Ectodermal cell (in vitro differentiated cells): ENCODE measurements at regions not wholly inside any gene's neighbourhood (a gene's known extent, or its start where the extent isn't known, plus 50 kb on each side); places are given as distances from the start of the nearest gene placed in this dataset.
"Not testable (repeated sequence)": the region's sequence is repeated elsewhere in the genome, so short reads cannot be mapped to it uniquely, and the experiment has no call there.

Experiments used
- H3K27ac ChIP-seq: 2 replicates; pipeline ENCODE4 v1.7.0; 2013; ENCODE audit warnings: mild to moderate bottlenecking, low read depth, low read length; ENCODE audit not compliant: insufficient read depth, poor library complexity, severe bottlenecking
- H3K27me3 ChIP-seq: 2 replicates; pipeline ENCODE4 v1.7.0; 2013; ENCODE audit warnings: mild to moderate bottlenecking, low read length; ENCODE audit not compliant: insufficient read depth, control insufficient read depth, poor library complexity, severe bottlenecking
- H3K36me3 ChIP-seq: one replicate; pipeline ENCODE4 v1.7.0; 2013; ENCODE audit warnings: low read length; ENCODE audit not compliant: control insufficient read depth, insufficient read depth
- H3K4me1 ChIP-seq: one replicate; pipeline ENCODE4 v1.7.0; 2013; ENCODE audit warnings: low read length; ENCODE audit not compliant: control insufficient read depth, insufficient read depth
- H3K4me3 ChIP-seq: 2 replicates; pipeline ENCODE4 v1.7.0; 2013; ENCODE audit warnings: low read depth, low read length, control low read depth; ENCODE audit not compliant: insufficient read depth
- H3K9me3 ChIP-seq: 2 replicates; pipeline ENCODE4 v1.7.0; 2013; ENCODE audit warnings: mild to moderate bottlenecking, low read length, moderate library complexity; ENCODE audit not compliant: control insufficient read depth
- WGBS, 2 experiments: methylation state at CpG; one replicate each; pipeline ENCODE4 v1.1.7; 2013; ENCODE audit warnings: missing lambda C conversion rate in 2 of 2; 5-methylcytosine and 5-hydroxymethylcytosine counted together

DNA sequence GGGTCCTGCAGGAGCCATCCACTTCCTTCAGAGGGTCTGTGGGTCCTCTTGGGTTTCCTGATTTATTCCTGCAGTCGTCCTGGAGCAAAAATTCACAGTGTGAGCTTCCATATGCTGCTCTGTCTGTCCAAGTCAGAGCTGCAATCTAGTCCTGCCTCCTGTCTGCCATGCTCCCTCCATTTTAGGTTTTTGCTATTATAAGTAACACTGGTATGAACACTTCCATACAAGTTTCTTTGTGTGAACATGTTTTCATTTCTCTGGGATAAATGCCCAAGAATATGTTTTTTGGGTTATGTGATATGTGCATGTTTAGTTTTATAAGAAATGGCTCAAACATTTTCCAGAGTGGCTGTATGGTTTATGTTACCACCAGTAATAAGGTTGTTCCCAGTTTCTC is 188.1 kb downstream of the ACTR3B start:
- Histone ChIP-seq H3K27ac (no peak overlapping the region), H3K4me3 (no peak overlapping the region), H3K9me3 (no peaks in the 10 kb centered on the region), H3K36me3 (no peaks in the 10 kb centered on the region), H3K27me3 (no peaks in the 10 kb centered on the region), H3K4me1 (no peaks in the 10 kb centered on the region)
- WGBS, 2 experiments, result 72 to 84% methylated on average over 1 of the region's 1 CpG

DNA sequence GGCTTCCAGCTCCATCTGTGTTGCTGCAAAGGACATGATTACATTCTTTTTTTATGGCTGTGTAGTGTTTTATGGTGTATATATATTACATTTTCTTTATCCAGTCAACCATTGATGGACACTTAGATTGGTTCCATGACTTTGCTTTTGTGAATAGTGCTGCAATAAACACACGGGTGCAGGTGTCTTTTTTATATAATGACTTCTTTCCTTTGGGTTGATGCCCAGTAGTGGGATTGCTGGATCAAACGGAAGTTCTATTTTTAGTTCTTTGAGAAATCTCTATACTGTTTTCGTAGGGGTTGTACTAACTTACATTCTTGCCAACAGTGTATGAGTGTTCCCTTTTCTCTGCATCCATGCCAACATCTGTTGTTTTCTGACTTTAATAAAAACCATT is 189.7 kb downstream of the ACTR3B start:
- Histone ChIP-seq H3K9me3 (no peaks in the 10 kb centered on the region), H3K4me3 (no peak overlapping the region), H3K27me3 (no peaks in the 10 kb centered on the region), H3K4me1 (no peaks in the 10 kb centered on the region), H3K36me3 (no peaks in the 10 kb centered on the region), H3K27ac (no peak overlapping the region)
- WGBS, 2 experiments, result 83 to 84% methylated on average over 3 of the region's 3 CpGs

DNA sequence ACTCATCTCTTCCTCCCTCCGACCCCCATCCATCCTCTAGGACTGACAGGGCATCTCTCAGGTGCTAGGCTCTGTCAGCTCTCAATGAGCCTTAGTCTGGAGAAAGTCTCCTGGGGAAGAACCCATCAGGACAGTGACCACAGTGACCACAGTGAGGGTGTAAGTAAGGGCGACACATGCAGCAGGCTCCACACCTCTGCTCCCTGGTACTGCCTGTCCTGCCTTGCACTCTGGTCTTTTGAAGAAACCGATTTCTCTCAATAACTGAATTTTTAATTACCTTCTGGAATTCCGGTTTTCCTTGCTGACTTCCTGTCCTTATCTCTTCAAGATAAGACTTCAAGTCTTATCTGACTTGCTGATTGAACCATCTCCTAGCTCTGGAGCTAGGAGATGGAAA is 190.2 kb downstream of the ACTR3B start:
- Histone ChIP-seq H3K4me1 (no peaks in the 10 kb centered on the region), H3K27ac (no peak overlapping the region), H3K9me3 (no peaks in the 10 kb centered on the region), H3K27me3 (no peaks in the 10 kb centered on the region), H3K4me3 (no peak overlapping the region), H3K36me3 (no peaks in the 10 kb centered on the region)
- 88 to 97% methylated on average over 4 of the region's 4 CpGs for WGBS, 2 experiments

DNA sequence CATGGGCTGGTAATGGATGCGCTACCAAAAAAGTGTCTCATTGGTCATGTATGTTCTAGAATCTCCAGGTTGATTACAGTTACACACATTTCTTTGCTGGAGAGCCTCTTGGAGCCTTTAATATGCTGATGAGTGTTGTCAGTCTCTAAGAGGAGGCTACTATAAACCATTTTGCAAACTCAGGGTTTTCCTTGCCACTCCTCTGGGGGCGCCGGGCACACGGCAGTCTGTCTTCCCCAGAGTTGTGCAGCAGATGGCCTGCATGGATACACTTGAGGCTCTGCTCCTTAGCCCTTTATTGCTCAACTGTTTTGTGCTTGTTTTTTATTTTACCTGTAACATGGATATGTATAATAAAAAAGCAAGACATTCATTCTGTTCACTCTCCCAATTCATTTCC is 196.5 kb downstream of the ACTR3B start:
- H3K27me3 ChIP-seq, result no peaks in the 10 kb centered on the region
- H3K36me3 ChIP-seq, result no peaks in the 10 kb centered on the region
- H3K9me3 ChIP-seq, result no peaks in the 10 kb centered on the region
- no peak overlapping the region for H3K27ac ChIP-seq
- 80 to 83% methylated on average over 4 of the region's 4 CpGs for WGBS, 2 experiments
- H3K4me1 ChIP-seq, result no peaks in the 10 kb centered on the region
- no peak overlapping the region for H3K4me3 ChIP-seq

DNA sequence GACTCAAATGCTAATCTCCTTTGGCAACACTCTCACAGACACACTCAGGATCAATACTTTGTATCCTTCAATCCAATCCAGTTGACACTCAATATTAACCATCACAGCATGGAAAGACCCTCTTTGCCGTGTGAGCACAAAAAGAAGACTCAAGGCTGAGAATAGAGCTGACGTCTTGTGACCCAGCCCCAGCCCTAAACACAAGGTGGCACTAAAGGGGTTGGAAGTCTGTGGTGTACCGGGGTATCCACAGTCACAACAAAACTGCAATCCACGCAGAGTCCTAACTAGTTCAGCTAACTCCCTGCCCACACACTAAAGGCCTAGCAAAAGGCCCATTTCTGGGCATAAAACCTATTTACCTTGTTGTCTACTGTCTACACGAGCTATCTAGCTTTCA is 200.1 kb downstream of the ACTR3B start:
- 63 to 72% methylated on average over 5 of the region's 5 CpGs for WGBS, 2 experiments

DNA sequence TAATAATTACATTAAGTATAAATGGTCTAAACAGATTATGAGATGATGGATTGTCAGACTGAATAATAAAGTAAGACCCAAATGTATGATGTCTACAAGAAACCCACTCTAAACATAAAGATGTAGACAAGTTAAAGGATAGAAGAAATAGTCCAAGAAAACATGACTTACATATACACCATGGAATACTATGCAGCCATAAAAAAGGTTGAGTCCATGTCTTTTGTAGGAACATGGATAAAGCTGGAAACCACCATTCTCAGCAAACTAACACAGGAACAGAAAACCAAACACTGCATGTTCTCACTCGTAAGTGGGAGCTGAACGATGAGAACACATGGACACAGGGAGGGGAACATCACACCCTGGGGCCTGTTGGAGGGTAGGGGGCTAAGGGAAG is 202.2 kb downstream of the ACTR3B start:
- 80 to 89% methylated on average over 2 of the region's 2 CpGs for whole genome bisulfite sequencing, 2 experiments
- not testable (repeated sequence) for H3K27me3 ChIP-seq, H3K9me3 ChIP-seq, H3K4me1 ChIP-seq, H3K27ac ChIP-seq, H3K36me3 ChIP-seq, H3K4me3 ChIP-seq

More for the DNA sequence above, 200.1 kb downstream of the ACTR3B start:
- Histone ChIP-seq H3K4me3 (no peak overlapping the region), H3K4me1 (no peaks in the 10 kb centered on the region), H3K27ac (no peak overlapping the region), H3K9me3 (no peaks in the 10 kb centered on the region), H3K36me3 (no peaks in the 10 kb centered on the region), H3K27me3 (no peaks in the 10 kb centered on the region)

DNA sequence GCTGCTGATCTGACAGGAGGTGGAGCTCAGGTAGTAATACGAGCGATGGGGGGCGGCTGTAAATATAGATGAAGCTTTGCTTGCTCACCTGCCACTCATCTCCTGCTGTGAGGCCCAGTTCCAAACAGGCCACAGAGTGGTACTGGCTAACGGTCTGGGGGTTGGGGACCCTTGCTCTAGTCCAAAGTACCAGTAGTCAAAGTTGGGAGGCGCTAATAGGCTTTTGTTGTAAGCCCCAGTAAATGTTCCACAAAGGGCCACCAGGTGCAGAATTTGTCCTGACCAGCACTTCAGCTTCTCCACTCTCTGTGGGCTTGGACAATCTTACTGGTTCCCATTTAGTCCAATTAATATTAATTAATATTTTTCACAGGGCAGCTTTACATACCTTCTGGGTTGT is 206.6 kb downstream of the ACTR3B start:
- Histone ChIP-seq H3K27ac (no peak overlapping the region), H3K9me3 (no peaks in the 10 kb centered on the region), H3K36me3 (no peaks in the 10 kb centered on the region), H3K27me3 (no peaks in the 10 kb centered on the region), H3K4me1 (no peaks in the 10 kb centered on the region), H3K4me3 (no peak overlapping the region)
- 95 to 97% methylated on average over 5 of the region's 5 CpGs for WGBS, 2 experiments

DNA sequence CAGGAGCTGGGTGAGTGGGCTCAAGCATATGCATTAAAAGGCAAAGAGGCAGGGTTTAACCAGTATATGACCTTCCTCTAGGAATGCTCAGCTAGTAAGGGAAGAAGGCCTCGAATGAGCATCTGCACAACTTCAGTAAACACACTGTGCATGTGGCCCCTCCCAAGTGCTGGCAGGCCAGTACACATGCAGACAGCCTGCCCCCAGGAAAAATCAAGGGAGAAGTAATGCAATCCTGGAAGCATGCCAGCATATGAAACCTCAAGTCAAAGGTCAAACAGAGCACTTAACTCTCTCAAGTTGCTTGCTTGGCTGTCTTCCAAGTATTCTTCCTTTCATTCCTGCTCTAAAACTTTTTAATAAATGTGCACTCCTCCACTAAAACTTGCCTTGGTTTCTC is 208.4 kb downstream of the ACTR3B start:
- H3K4me1 ChIP-seq, result no peaks in the 10 kb centered on the region
- no peaks in the 10 kb centered on the region for H3K27me3 ChIP-seq
- no peaks in the 10 kb centered on the region for H3K9me3 ChIP-seq
- no peak overlapping the region for H3K27ac ChIP-seq
- no peak overlapping the region for H3K4me3 ChIP-seq
- WGBS, 2 experiments, result 90 to 95% methylated on average over 1 of the region's 1 CpG
- no peaks in the 10 kb centered on the region for H3K36me3 ChIP-seq

DNA sequence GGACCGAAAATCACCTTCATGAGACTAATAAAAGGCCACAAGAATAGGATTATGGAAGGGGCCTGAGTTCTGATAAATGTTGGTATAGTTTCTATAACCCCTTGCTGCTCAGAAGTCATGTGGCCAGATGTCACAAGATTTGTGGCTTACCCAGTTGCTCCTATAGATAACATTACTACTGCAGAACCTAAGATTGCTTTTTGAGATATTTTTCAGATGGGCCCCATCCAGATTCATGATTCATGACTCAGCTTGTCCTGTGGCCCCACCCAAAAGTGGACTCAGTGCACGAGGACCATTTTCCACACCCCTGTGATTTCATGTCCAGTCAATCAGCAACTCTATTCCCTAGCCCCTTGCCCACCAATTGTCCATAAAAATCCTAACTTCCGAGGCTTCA is 209.0 kb downstream of the ACTR3B start:
- no peak overlapping the region for H3K4me3 ChIP-seq
- WGBS, 2 experiments, result 79 to 80% methylated on average over 2 to 3 of the region's 3 CpGs
- no peaks in the 10 kb centered on the region for H3K4me1 ChIP-seq
- H3K27me3 ChIP-seq, result no peaks in the 10 kb centered on the region
- H3K36me3 ChIP-seq, result no peaks in the 10 kb centered on the region
- no peak overlapping the region for H3K27ac ChIP-seq
- no peaks in the 10 kb centered on the region for H3K9me3 ChIP-seq

DNA sequence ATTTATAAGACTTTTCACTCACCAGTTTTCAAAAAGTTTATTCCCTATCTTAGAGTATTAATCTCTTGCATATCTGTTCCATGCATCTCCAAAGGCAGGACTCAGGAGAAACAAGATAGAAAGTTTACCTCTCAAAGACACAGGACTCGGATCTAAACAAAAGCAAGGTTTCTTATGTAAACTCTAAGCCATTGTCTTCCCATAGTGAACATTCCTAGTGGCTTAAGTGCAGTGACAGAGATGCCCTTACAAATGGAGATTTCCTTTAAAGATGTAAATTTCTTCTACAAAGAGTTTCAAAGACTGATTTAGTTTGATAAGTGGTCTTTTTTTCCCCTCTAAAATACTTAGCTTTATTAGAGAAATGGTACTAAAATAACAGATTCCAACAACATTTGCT is 209.8 kb downstream of the ACTR3B start:
- Histone ChIP-seq H3K9me3 (no peaks in the 10 kb centered on the region), H3K4me1 (no peaks in the 10 kb centered on the region), H3K36me3 (no peaks in the 10 kb centered on the region), H3K27me3 (no peaks in the 10 kb centered on the region), H3K4me3 (no peak overlapping the region), H3K27ac (no peak overlapping the region)
- 0 to 14% methylated on average over 1 of the region's 1 CpG for WGBS, 2 experiments

DNA sequence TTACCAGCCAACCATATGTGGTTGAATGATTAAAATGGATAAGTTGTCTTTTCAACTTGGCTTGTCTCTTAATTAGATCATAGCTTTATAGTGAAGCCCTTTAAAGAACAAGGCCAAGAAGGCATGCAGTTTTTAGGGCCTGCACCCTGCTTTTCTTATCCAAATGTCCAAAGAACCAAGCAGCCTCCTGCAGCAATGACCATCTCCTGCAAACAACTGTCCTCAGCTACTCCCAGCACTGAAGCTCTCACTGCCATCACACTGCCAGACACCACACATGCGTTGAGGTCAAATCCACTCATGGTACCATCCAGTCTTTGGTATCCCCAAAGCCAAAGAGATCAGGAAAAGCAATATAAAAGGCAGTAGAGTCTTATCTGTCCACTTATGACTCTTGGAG is 210.3 kb downstream of the ACTR3B start:
- Histone ChIP-seq H3K27ac (no peak overlapping the region), H3K27me3 (no peaks in the 10 kb centered on the region), H3K36me3 (no peaks in the 10 kb centered on the region), H3K9me3 (no peaks in the 10 kb centered on the region), H3K4me3 (no peak overlapping the region), H3K4me1 (no peaks in the 10 kb centered on the region)
- WGBS, 2 experiments, result 42 to 61% methylated on average over 1 of the region's 1 CpG
